ENCODE measurements at regions not wholly inside any gene's neighbourhood (a gene's known extent, or its start where the extent isn't known, plus 50 kb on each side); places are given as distances from the start of the nearest gene placed in this dataset.

GRCh38 chr12:75613981-75614380 is 102.6 kb upstream of the KRR1 start:
- TF ChIP-seq CTCF (IDR thresholded peaks at IDR 0.05) (no peak), POLR2A (IDR thresholded peaks at IDR 0.05) (no peak)

Data from thyroid gland (tissue), 4 donors.